PC-9 (cell line): ENCODE measurements at regions not wholly inside any gene's neighbourhood (a gene's known extent, or its start where the extent isn't known, plus 50 kb on each side); places are given as distances from the start of the nearest gene placed in this dataset.

ENCODE experiments used
- EZH2 ChIP-seq: fragments of 200-600 bp; sonication (generic); IDR thresholded peaks from 2 replicates; pipeline ENCODE4 v1.8.0; 2017; ENCODE audit warnings: antibody characterized with exemption, low read depth
- TF ChIP-seq, protein P1 (sequence below): fragments of 200-600 bp; sonication (generic); conservative IDR thresholded peaks from 2 replicates; pipeline ENCODE4 v1.6.1; 2017; ENCODE audit warnings: mixed run types, antibody characterized with exemption, mild to moderate bottlenecking, moderate library complexity

GRCh38 chr5:68447136-68447929 lies 231.8 kb downstream of the PIK3R1 start:
- TF ChIP-seq, protein P1, sequence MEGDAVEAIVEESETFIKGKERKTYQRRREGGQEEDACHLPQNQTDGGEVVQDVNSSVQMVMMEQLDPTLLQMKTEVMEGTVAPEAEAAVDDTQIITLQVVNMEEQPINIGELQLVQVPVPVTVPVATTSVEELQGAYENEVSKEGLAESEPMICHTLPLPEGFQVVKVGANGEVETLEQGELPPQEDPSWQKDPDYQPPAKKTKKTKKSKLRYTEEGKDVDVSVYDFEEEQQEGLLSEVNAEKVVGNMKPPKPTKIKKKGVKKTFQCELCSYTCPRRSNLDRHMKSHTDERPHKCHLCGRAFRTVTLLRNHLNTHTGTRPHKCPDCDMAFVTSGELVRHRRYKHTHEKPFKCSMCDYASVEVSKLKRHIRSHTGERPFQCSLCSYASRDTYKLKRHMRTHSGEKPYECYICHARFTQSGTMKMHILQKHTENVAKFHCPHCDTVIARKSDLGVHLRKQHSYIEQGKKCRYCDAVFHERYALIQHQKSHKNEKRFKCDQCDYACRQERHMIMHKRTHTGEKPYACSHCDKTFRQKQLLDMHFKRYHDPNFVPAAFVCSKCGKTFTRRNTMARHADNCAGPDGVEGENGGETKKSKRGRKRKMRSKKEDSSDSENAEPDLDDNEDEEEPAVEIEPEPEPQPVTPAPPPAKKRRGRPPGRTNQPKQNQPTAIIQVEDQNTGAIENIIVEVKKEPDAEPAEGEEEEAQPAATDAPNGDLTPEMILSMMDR = no peak
- TF ChIP-seq EZH2 = no peak
